HG03378 (cell line): ENCODE measurements at regions not wholly inside any gene's neighbourhood (a gene's known extent, or its start where the extent isn't known, plus 50 kb on each side); places are given as distances from the start of the nearest gene placed in this dataset.
"Not testable (repeated sequence)": the region's sequence is repeated elsewhere in the genome, so short reads cannot be mapped to it uniquely, and the experiment has no call there.

ENCODE experiments used
- ATAC-seq: cut with Tn5 transposase; IDR thresholded peaks from one replicate; pipeline ENCODE4 v1.9.1; 2021; ENCODE audit warnings: mild to moderate bottlenecking, moderate library complexity; ENCODE audit not compliant: unreplicated experiment

DNA sequence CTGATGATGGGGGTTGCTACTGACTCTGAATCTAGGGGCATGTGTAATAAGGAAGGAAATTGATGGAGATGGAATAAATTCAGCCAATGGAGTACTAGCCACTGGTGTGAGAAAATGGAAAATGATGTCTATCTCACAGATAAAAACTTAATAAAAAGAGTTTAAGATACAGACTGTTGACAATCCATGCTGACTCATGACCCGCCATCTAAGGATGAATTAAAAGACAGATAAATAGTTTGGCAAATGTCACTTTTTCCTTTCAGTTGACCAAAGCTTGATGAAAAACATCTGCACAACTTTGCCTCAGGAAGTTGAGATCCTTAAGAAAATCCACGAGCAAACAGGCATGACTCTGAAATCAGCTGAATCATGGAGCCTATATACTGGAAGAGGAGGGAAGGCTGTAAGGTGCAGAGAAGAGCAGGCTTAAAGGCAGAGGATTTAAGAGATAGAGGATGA is 82.6 kb upstream of the BMP5 start:
- no peak for ATAC-seq

GRCh38 chr6:55955684-55956083 is 80.3 kb upstream of the BMP5 start:
- ATAC-seq: no peak

- no peak for ATAC-seq
Observed at GRCh38 chr6:55954436-55954835, 79.0 kb upstream of the BMP5 start.

DNA sequence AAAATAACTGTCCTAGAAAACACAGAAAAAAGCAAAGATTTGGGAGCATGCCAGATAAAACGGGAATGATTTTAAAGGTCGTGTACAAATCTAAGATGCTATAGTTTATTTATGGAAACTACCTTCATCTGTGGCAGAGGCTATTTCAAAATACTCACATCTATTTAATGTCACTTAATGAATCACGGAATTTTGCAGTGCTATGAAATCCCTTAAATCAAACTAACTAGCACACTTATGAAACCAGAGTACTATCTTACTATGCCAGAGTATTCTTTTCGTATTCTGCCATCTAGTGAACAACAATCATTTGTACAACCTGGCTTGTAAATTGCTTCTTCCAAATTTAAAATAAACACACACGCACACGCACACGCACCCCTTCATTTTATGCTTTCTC is 77.9 kb upstream of the BMP5 start:
- ATAC-seq: no peak

DNA sequence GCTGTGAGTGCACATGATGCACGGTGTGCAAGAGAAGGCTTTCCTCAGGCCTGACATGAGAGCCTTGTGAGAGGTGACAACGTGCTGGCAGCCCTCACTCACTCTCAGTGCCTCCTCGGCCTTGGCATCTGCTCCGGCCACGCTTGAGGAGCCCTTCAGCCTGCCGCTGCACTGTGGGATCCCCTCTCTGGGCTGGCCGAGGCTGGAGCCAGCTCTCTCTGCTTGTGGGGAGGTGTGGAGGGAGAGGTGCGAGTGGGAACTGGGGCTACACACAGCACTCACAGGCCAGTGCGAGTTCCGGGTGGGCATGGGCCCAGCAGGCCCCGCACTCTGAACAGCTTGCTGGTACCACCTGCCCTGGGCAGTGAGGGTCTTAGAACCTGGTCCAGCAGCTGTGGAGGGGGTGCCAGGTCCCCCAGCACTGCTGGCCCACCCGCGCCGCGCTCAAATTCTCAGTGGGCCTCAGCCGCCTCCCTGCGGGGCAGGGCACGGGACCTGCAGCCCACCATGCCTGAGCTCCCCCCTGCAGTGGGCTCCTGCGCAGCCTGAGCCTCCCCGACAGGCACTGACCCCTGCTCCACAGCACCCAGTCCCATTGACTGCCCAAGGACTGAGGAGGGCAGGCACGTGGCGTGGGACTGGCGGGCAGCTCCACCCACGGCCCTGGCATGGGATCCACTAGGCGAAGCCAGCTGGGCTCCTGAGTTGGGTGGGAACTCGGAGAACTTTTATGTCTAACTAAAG is 74.9 kb upstream of the BMP5 start:
- no peak for ATAC-seq

GRCh38 chr6:55943329-55943728 is 67.9 kb upstream of the BMP5 start:
- no peak for ATAC-seq

- ATAC-seq: no peak
Observed at GRCh38 chr6:55941702-55942101, 66.3 kb upstream of the BMP5 start.

- no peak for ATAC-seq
Observed at GRCh38 chr6:55937951-55938690, 62.7 kb upstream of the BMP5 start.

DNA sequence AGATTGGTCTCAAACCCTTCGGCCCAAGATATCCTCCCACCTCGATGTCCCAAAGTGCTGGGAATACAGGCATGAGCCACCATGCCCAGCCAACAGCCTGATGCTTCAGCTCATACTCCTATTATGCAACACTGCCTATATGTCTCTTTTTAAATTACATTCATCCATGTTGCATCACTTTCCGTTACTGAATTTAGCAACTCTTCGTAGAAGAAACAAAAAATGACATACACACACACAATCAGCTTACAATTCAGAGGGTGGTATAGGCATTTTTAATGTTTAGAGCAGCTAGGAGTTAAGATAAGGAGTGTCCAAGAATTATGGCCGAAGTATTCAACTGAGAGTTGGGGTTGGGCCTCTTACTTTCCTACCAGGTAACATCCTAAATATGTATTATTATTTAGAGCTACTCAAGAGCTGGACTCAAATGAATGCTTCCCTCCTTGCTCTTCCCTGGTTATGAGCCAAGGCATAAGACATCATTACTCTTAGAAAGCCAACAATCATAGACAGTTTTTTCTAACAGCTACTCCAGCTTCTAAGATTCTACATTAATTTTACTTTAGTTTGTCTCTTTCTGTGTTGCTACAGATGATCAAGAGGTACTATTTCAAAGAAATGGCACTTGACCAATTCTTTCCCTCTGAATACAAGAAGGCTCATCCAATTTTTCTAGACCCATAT is 62.0 kb upstream of the BMP5 start:
- ATAC-seq: no peak

- no peak for ATAC-seq
Observed at GRCh38 chr6:55931101-55931500, 55.7 kb upstream of the BMP5 start.

DNA sequence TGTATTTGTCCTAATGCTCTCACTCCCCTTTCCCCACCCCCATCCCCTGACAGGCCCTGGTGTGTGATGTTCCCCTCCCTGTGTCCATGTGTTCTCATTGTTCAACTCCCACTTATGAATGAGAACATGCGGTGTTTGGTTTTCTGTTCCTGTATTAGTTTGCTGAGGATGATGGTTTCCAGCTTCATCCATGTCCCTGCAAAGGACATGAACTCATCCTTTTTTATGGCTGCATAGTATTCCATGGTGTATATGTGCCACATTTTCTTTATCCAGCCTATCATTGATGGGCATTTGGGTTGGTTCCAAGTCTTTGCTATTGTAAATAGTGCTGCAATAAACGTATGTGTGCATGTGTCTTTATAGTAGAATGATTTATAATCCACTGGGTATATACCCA is 52.3 kb upstream of the BMP5 start:
- ATAC-seq: not testable (repeated sequence)

GRCh38 chr6:55925292-55925691 is 49.9 kb upstream of the BMP5 start:
- no peak for ATAC-seq
